ENCODE measurements at regions not wholly inside any gene's neighbourhood (a gene's known extent, or its start where the extent isn't known, plus 50 kb on each side); places are given as distances from the start of the nearest gene placed in this dataset.

- no peak for FAIRE-seq
- no peak overlapping the region for H3K56ac ChIP-seq (replicated peaks; ENCODE audit: insufficient read length, low read depth, low read length)
- 87% methylated on average over 3 of the region's 3 CpGs; no CpG with 5 or more reads in 1 of the 2 experiments for WGBS, 2 experiments (ENCODE audit: extremely low coverage in 1 of 2, insufficient coverage in 1 of 2, insufficient read length in 1 of 2, insufficient replicate concordance in 2 of 2, low coverage in 1 of 2, low lambda C conversion rate in 2 of 2, missing lambda C conversion rate in 1 of 2)
Measured at GRCh38 chr14:22152161-22152870, 436.7 kb downstream of the DAD1 start.

More at GRCh38 chr14:22152161-22152870, 436.7 kb downstream of the DAD1 start:
- H3K4ac ChIP-seq (replicated peaks; ENCODE audit: insufficient read length, low read depth, low read length) = no peak overlapping the region
- no peak overlapping the region for H2BK12ac ChIP-seq (ENCODE audit: low read depth, low read length)
- no peak overlapping the region for H3K4me3 ChIP-seq (ENCODE audit: extremely low read depth in 1 of 4, insufficient read depth in 2 of 4, low read depth in 3 of 4, low read length in 4 of 4)
- no peaks in the 10 kb centered on the region for H3K79me2 ChIP-seq (ENCODE audit: control insufficient read depth in 1 of 2, insufficient read depth in 2 of 2, low read length in 2 of 2)
- no peaks in the 10 kb centered on the region for H3K27me3 ChIP-seq (replicated peaks in 1 of 4; ENCODE audit: control insufficient read depth in 3 of 4, extremely low read depth in 1 of 4, insufficient read depth in 3 of 4, low read length in 3 of 4)
- H3K23me2 ChIP-seq (ENCODE audit: low read depth, low read length) = no peaks in the 10 kb centered on the region; the same call in 1 of the 2 replicates
- no peak overlapping the region for H4K91ac ChIP-seq (replicated peaks; ENCODE audit: insufficient read length, low read length)
- no peak overlapping the region for H2BK20ac ChIP-seq (ENCODE audit: low read length)
- no peaks in the 10 kb centered on the region for H3K36me3 ChIP-seq (ENCODE audit: control insufficient read depth in 2 of 4, insufficient read depth in 4 of 4, low read length in 3 of 4)
- DNase-seq (ENCODE audit: low read depth in 1 of 2, low spot score in 2 of 2) = no peak
- H2BK5ac ChIP-seq (ENCODE audit: low read depth, low read length) = no peak overlapping the region
- no peak overlapping the region for H2BK120ac ChIP-seq (replicated peaks; ENCODE audit: low read depth, low read length)
- H2BK15ac ChIP-seq (ENCODE audit: low read length) = no peak overlapping the region
- H4K5ac ChIP-seq (ENCODE audit: insufficient read length, low read depth, low read length) = no peak overlapping the region
- no peaks in the 10 kb centered on the region for H3K4me1 ChIP-seq (replicated peaks in 1 of 4; ENCODE audit: control insufficient read depth in 3 of 4, insufficient read depth in 4 of 4, low read length in 3 of 4)
- ChIA-PET POLR2A (ENCODE audit: partially characterized antibody) (no interaction called here), CTCF (ENCODE audit: partially characterized antibody) (no interaction called here)
- H3K4me2 ChIP-seq (ENCODE audit: insufficient read depth in 1 of 2, low read depth in 2 of 2, low read length in 2 of 2) = no peak overlapping the region
- no peak overlapping the region for H2AK5ac ChIP-seq (ENCODE audit: low read depth, low read length)
- H3K14ac ChIP-seq (ENCODE audit: insufficient read length) = no peak overlapping the region
- TF ChIP-seq EZH2 (IDR thresholded peaks at IDR 0.05; ENCODE audit: low read depth, low read length, severe bottlenecking) = no peak
- no peak for TF ChIP-seq FOSL1 (IDR thresholded peaks at IDR 0.05; ENCODE audit: insufficient read depth, low read depth, low read length)
- no peak for TF ChIP-seq KDM4A (IDR thresholded peaks at IDR 0.05; ENCODE audit: low read depth, low read length, severe bottlenecking)
- TF ChIP-seq ZNF274 (IDR thresholded peaks at IDR 0.05; ENCODE audit: borderline replicate concordance, extremely low read depth, low read length) = no peak
- TF ChIP-seq RNF2 (IDR thresholded peaks at IDR 0.05; ENCODE audit: borderline replicate concordance, low read depth, low read length, missing control alignments, poor library complexity, severe bottlenecking) = no peak
- no peak for TF ChIP-seq SP4 (IDR thresholded peaks at IDR 0.05; ENCODE audit: low read length)
- TF ChIP-seq RAD21 (IDR thresholded peaks at IDR 0.05 in 1 of 2, conservative IDR thresholded peaks at IDR 0.05 in 1 of 2; ENCODE audit: low read depth in 2 of 2, low read length in 2 of 2) = no peak
- TF ChIP-seq CBX8 (IDR thresholded peaks at IDR 0.05; ENCODE audit: borderline replicate concordance, low read depth, low read length) = no peak
- no peak overlapping the region for H3K27ac ChIP-seq (ENCODE audit: low read depth, low read length)
- peaks cover 18% of the 10 kb centered on the region in 2 experiments for H3K9me3 ChIP-seq (ENCODE audit: insufficient read depth in 2 of 2, low read depth in 1 of 2, low read length in 1 of 2)
- no peaks in the 10 kb centered on the region for H3K79me1 ChIP-seq (ENCODE audit: low read depth, low read length)
- H3K23ac ChIP-seq (ENCODE audit: insufficient read length) = no peak overlapping the region
- H2AFZ ChIP-seq (ENCODE audit: low read length) = no peak overlapping the region
- H3K18ac ChIP-seq (ENCODE audit: extremely low read depth, low read length) = no peak overlapping the region
- no peaks in the 10 kb centered on the region for H4K20me1 ChIP-seq (replicated peaks in 1 of 2; ENCODE audit: control insufficient read depth in 1 of 2, insufficient read depth in 2 of 2, low read length in 2 of 2)
- no peak overlapping the region for H3K9ac ChIP-seq (replicated peaks in 1 of 4; ENCODE audit: extremely low read depth in 1 of 4, low read depth in 3 of 4, low read length in 3 of 4)
- no peak overlapping the region for H4K8ac ChIP-seq (ENCODE audit: extremely low read depth, insufficient read depth, low read length)
